ENCODE measurements at regions not wholly inside any gene's neighbourhood (a gene's known extent, or its start where the extent isn't known, plus 50 kb on each side); places are given as distances from the start of the nearest gene placed in this dataset.

DNA sequence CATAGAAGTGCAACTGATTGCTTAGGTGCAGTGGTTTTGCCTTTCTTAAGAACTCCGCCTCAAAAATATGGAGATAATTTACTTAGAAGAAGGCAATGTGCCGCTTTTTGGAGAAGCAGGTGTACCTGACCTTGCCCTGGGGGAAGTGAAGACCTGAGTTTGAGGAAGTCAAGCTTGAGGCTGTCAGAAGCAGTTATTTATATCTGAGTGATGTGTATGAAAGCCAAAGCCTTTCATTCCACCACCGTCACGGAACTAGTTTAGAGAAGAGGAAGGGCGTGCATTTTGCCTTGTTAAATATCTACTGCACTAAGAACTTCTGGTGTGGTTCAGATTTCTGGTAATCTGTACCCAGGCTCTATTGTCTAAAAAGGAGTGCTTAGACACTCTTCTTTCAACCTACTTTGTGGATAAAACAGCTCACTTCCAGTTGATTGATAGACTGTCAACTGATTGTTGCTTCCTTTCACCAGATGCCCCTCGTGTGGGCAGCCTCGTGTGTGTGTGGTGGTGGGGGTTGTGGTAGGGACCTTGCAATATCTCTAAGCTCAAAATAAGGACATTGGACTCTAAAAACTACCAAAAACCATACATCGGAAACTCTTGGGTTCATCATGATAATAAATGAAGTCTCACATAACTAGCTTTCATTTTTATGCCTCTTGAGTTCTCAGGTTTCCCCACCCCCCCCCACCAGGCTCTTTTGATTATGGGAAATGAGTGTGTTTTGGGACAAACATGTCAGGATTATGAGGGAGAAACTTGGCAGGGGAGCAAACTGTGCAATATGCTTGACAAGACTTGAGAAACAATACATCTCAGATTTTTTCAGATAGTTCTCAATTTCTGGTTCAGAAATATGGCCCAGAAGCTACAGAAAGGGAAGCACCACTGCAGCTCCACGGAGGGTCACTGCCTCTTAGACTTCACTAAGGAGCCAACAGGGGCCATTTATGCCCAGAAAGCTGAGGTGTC, 78.6 kb downstream of the ARF6 start:
- no peak for DNase-seq (ENCODE audit: low spot score)

- DNase-seq (ENCODE audit: low spot score), result no peak
Measured at GRCh38 chr14:49972131-49972671, 79.3 kb downstream of the ARF6 start.

GRCh38 chr14:49972823-49973222, 79.9 kb downstream of the ARF6 start:
- peak; percentile 62 for DNase-seq (ENCODE audit: low spot score)

GRCh38 chr14:49975276-49975675, 82.4 kb downstream of the ARF6 start:
- DNase-seq (ENCODE audit: low spot score), result peak; percentile 66

DNA sequence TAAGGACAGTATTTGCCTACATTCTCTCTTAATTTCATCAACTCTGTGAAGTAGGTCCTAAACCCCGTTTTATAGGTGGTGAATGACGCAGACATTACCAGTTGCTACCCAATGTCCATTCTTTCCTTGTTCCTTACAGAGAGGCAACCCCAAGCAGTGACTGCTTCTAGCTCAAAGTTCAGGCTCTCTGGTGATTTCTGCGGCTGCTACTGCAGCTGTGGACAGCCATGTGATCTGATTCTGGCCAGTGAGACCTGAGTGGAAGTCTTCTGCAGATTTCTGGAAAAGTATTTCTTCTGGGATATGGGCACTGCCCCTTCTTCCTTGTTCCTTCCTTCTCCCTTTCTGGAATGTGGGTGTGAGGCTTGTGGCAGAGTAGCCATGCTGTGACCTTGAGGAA, 82.9 kb downstream of the ARF6 start:
- DNase-seq (ENCODE audit: low spot score), result no peak

DNA sequence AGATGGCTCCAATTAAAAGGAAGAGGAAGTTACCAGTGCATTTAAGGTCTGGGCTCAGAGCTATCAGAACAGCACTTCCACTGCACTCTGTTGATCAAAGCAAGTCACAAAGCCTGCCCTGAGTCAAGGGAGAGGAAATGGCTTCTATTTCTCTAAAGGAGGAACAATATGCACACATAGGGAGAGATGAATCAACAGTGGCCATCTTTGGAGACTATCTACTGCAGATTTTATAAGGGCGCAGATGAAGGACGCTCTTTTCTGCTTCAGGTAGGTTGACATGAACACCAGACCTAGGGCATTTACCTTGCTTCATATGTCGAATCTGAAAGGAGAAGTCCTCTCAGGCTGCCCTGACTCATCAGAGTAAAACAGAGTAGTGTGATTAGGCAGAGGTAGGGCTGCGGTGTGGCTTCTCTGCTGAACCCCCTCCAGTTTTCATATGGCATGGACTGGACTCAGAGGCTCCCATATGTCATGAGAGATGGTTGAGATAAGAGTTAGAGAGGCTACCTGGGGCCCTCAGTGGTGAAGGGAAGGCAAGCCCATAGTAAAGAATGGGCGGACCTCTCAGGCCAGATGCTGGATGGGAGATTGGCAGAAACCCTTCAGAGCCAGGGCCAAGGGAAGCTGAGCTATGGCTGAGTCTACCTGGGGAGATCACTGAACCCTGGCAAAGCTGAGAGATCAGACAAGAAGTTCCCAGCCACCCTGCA, 84.4 kb downstream of the ARF6 start:
- DNase-seq (ENCODE audit: low spot score), result no peak

DNA sequence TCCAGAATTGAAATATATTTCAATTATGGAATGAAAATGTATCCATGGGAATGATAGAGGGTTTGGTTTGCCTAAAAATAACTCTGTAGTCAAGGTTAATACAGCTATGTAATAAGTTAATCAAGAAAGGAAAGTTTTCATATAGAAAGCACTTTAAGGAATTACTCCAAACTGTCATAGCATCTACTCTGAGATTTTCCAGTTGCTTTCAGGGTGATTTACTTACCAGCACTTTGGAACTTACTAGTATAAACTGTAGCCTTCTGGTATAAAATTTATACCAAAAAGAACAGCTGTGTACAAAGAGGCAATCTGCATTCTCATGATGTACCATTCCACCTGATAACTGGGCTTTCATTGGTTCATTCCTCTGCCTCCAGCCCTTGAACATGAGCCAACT, 87.1 kb downstream of the ARF6 start:
- DNase-seq (ENCODE audit: low spot score), result no peak

- no peak for DNase-seq (ENCODE audit: low spot score)
Measured at GRCh38 chr14:49982082-49982481, 89.2 kb downstream of the ARF6 start.

- no peak for DNase-seq (ENCODE audit: low spot score)
Measured at GRCh38 chr14:49982501-49982951, 89.6 kb downstream of the ARF6 start.

GRCh38 chr14:49984424-49984823, 91.5 kb downstream of the ARF6 start:
- no peak for DNase-seq (ENCODE audit: low spot score)

GRCh38 chr14:49986343-49987014, 93.6 kb downstream of the ARF6 start:
- DNase-seq (ENCODE audit: low spot score), result no peak

DNA sequence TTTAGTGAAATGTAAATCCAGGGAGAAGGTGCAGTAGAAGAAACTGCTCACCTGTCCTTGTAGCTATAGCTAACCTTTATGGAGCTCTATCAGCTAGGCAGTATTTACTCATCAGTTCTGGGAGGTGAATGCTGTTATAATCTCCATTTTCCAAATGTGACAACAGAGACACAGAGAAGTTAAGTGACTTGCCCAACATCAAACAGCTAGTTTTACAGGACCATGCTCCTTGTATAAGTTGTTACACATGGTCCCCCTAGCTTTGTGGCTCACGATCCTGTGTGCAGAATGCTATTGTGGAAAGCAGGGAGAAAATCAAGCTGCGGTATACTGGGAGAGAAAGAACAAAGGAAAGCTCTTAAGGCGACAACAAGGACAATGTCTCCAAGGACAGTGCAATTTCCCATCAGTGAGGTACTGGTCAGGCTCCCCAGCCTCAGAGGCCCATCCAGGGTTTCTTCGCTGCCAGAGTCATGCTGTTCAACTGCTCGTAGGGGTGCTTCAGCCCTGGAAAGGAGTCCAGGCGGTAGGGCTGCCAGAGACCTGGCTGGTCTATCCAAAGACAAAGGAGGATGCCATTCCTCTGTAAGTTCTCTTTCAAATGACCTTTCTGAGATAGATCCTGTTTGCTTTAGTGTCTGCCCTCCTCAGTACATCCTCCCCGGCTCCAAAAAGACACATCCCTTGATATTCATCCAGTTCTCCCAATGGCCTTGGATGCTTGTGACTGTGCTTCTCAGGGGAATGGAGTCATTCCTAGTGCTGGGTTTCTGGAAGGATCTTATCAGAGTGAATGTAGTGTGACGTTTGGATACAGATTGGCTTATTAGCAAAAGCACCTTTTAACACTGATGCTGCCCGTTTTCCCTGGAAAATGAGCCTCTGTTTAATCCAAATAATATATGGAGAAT, 95.5 kb downstream of the ARF6 start:
- DNase-seq (ENCODE audit: low spot score), result no peak

DNA sequence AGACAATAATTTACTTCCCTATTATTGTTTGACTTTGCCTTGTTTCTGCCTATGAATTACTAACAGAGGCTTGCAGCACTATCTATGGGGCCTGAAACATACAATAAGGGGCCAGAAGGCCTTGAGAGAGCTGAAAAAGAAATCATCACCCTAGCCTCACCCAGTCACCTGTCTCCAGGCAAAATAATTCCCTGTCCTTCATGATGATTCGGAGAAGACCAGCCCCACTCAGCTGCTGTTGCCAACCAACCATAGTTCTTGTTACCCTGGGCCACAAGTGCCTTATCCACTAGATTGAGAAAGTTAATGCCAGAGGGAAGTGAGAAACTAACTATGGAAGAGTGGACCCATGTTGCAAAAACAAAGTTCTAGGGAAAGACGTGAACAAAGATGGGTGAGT, 97.1 kb downstream of the ARF6 start:
- no peak for DNase-seq (ENCODE audit: low spot score)

GRCh38 chr14:49991491-49991890, 98.6 kb downstream of the ARF6 start:
- DNase-seq (ENCODE audit: low spot score), result peak; percentile 88

- DNase-seq (ENCODE audit: low spot score), result no peak
Measured at GRCh38 chr14:49992036-49992435, 99.2 kb downstream of the ARF6 start.

DNA sequence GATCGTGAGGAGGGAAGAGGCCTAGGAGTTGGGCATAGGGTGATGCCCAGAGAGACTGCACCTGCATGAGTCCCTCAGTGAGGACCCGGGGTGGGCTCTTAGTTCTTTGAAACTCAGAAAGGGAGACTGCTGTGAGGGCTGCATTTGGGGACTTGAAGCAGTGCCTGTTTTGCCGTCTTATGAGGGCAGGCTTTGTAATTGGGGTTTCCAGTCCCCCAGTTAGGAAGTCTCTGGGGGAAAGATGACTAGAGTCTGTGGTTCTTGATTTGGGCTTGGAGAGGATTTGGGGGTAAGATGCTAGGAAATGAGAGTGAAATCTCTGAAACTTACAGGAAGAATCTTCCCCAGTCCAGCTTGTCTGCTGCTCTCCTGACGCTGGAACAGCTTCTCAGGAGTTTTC, 99.6 kb downstream of the ARF6 start:
- DNase-seq (ENCODE audit: low spot score), result no peak

- no peak for DNase-seq (ENCODE audit: low spot score)
Measured at GRCh38 chr14:49992901-49993339, 100.0 kb downstream of the ARF6 start.

DNA sequence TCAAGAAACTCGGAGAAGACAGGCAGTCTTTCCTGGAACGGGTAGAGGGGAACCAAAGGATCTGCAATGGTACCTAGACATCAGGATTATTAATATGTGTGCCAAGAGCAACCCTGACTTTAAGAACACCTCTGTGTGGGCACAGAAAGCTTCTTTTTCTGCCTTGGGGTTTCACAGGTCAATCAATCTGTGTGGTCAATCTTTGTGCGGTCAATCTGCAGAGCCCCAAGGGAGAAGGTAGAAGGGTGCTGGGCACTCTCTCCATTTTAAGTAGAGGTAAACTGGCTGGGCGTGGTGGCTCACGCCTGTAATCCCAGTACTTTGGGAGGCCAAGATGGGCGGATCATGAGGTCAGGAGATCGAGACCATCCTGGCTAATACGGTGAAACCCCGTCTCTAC, 100.7 kb downstream of the ARF6 start:
- DNase-seq (ENCODE audit: low spot score), result no peak

GRCh38 chr14:49994951-49995561, 102.2 kb downstream of the ARF6 start:
- DNase-seq (ENCODE audit: low spot score), result no peak

GRCh38 chr14:49997991-49998390, 105.1 kb downstream of the ARF6 start:
- no peak for DNase-seq (ENCODE audit: low spot score)
